Loucy (cell line): ENCODE measurements at regions not wholly inside any gene's neighbourhood (a gene's known extent, or its start where the extent isn't known, plus 50 kb on each side); places are given as distances from the start of the nearest gene placed in this dataset.

Experiments
- H2AFZ ChIP-seq: fragments of 200-600 bp; sonication (generic); 2 replicates; pipeline ENCODE4 v1.6.0; 2016; ENCODE audit warnings: antibody characterized with exemption, mild to moderate bottlenecking, low read length, moderate library complexity
- H3F3A ChIP-seq: fragments of 200-600 bp; 2 replicates; pipeline ENCODE4 v1.6.0; 2016; ENCODE audit warnings: antibody characterized with exemption, low read depth, mild to moderate bottlenecking
- H3K27me3 ChIP-seq: fragments of 200-600 bp; sonication (generic); 2 replicates; pipeline ENCODE4 v1.6.1; 2014; ENCODE audit warnings: low read length, mild to moderate bottlenecking; ENCODE audit not compliant: insufficient read depth, poor library complexity, severe bottlenecking
- H3K36me3 ChIP-seq: fragments of 200-600 bp; sonication (generic); 2 replicates; pipeline ENCODE4 v1.6.1; 2016; ENCODE audit warnings: low read length; ENCODE audit not compliant: insufficient read depth
- H3K4me1 ChIP-seq: fragments of 200-600 bp; sonication (generic); 2 replicates; pipeline ENCODE4 v1.5.1; 2014; ENCODE audit warnings: low read length, mild to moderate bottlenecking; ENCODE audit not compliant: insufficient read depth, poor library complexity, severe bottlenecking
- H3K4me2 ChIP-seq: fragments of 200-600 bp; sonication (generic); 2 replicates; pipeline ENCODE4 v1.6.0; 2014; ENCODE audit warnings: antibody characterized with exemption, low read length, low read depth, mild to moderate bottlenecking; ENCODE audit not compliant: poor library complexity, severe bottlenecking
- H3K4me3 ChIP-seq: fragments of 200-600 bp; sonication (generic); 2 replicates; pipeline ENCODE4 v1.5.1; 2014; ENCODE audit warnings: low read length, mild to moderate bottlenecking, mixed read lengths; ENCODE audit not compliant: poor library complexity, severe bottlenecking
- H3K79me2 ChIP-seq: fragments of 200-600 bp; sonication (generic); 2 replicates; pipeline ENCODE4 v1.6.1; 2014; ENCODE audit warnings: low read length; ENCODE audit not compliant: insufficient read depth
- H3K9ac ChIP-seq: fragments of 200-600 bp; sonication (generic); 2 replicates; pipeline ENCODE4 v1.6.0; 2014; ENCODE audit warnings: mild to moderate bottlenecking, low read depth, low read length, moderate library complexity; ENCODE audit not compliant: poor library complexity, severe bottlenecking
- H3K9me2 ChIP-seq: fragments of 200-600 bp; sonication (generic); replicated peaks from 2 replicates; pipeline ENCODE4 v1.6.1; 2016; ENCODE audit warnings: low read depth, low read length, mixed read lengths
- H3K9me3 ChIP-seq: fragments of 200-600 bp; sonication (generic); 2 replicates; pipeline ENCODE4 v1.6.1; 2014; ENCODE audit warnings: mild to moderate bottlenecking, antibody characterized with exemption, low read length, low read depth; ENCODE audit not compliant: insufficient read depth
- H4K20me1 ChIP-seq: fragments of 200-600 bp; sonication (generic); 2 replicates; pipeline ENCODE4 v1.6.0; 2014; ENCODE audit warnings: antibody characterized with exemption, low read length, mild to moderate bottlenecking; ENCODE audit not compliant: insufficient read depth, poor library complexity, severe bottlenecking
- EZH2phosphoT487 ChIP-seq: fragments of 200-600 bp; IDR thresholded peaks from 2 replicates; pipeline ENCODE4 v1.6.1; 2018; ENCODE audit warnings: antibody characterized with exemption, mild to moderate bottlenecking, moderate library complexity, borderline replicate concordance
- TF ChIP-seq, protein P1 (sequence below): fragments of 200-600 bp; sonication (generic); conservative IDR thresholded peaks from 2 replicates; pipeline ENCODE4 v1.5.1; 2014; ENCODE audit warnings: mild to moderate bottlenecking, antibody characterized with exemption, low read length

DNA sequence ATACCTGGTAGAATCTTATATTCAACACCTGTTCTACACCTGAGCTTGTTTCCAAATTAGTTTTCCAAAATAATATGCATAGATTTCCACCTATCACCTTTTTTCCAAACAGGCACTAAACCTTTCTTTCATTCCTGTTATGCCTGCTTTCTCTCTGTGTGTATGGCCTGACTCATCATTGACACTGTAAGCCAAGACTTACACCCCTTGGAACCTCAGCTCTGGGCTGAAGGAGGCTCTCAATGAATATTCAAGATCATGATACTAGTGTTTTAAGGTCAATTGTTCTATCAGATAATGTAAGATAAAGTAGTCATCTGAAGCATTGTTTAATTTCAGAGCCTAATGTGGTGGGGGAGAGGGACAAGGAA, 1193.3 kb downstream of the FLRT2 start:
- H4K20me1 ChIP-seq = no peaks in the 10 kb centered on the region
- H3K9me3 ChIP-seq = no peaks in the 10 kb centered on the region
- no peak for TF ChIP-seq EZH2phosphoT487
- TF ChIP-seq, protein P1, sequence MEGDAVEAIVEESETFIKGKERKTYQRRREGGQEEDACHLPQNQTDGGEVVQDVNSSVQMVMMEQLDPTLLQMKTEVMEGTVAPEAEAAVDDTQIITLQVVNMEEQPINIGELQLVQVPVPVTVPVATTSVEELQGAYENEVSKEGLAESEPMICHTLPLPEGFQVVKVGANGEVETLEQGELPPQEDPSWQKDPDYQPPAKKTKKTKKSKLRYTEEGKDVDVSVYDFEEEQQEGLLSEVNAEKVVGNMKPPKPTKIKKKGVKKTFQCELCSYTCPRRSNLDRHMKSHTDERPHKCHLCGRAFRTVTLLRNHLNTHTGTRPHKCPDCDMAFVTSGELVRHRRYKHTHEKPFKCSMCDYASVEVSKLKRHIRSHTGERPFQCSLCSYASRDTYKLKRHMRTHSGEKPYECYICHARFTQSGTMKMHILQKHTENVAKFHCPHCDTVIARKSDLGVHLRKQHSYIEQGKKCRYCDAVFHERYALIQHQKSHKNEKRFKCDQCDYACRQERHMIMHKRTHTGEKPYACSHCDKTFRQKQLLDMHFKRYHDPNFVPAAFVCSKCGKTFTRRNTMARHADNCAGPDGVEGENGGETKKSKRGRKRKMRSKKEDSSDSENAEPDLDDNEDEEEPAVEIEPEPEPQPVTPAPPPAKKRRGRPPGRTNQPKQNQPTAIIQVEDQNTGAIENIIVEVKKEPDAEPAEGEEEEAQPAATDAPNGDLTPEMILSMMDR = no peak
- H3K4me3 ChIP-seq = no peak overlapping the region
- no peaks in the 10 kb centered on the region for H3F3A ChIP-seq
- no peak overlapping the region for H3K9ac ChIP-seq
- no peaks in the 10 kb centered on the region for H3K27me3 ChIP-seq
- H3K36me3 ChIP-seq = no peaks in the 10 kb centered on the region
- no peak overlapping the region for H2AFZ ChIP-seq
- H3K9me2 ChIP-seq = no peaks in the 10 kb centered on the region
- H3K4me1 ChIP-seq = no peaks in the 10 kb centered on the region
- H3K4me2 ChIP-seq = no peak overlapping the region
- no peaks in the 10 kb centered on the region for H3K79me2 ChIP-seq

DNA sequence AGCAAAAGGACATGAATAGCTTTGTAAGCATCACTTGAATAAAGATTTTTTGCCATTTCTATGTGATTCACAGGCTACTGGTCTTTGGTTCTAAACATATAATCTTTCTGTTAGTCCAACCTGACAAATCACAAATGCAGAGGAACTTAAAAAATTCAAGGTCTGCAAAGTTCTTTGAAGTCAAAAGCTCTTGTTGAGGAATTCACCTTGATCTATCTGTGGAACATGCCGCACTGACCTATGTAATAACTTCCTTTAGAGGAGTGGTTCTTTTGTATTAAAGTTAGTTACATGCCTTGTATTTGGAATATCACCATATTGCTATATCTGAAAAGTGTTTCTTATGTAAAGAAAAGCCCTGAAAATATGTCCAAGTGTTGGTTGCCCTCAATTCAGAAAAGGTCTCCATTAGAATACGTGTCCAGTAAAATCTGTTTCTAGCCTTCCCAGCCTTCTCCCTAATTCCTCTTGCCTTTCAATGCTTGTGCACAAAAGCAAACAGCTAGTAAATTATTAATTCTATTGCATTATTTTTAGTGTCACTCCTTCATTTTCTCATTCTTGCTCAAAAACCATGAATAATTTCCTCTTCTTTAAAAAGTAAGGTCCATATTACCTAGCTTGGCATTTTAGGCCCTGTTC, 1192.8 kb downstream of the FLRT2 start:
- H3K4me3 ChIP-seq = no peak overlapping the region
- H2AFZ ChIP-seq = no peak overlapping the region
- H3K27me3 ChIP-seq = no peaks in the 10 kb centered on the region
- H3F3A ChIP-seq = no peaks in the 10 kb centered on the region
- no peaks in the 10 kb centered on the region for H3K79me2 ChIP-seq
- no peak for TF ChIP-seq EZH2phosphoT487
- TF ChIP-seq, protein P1 = no peak
- no peaks in the 10 kb centered on the region for H3K4me1 ChIP-seq
- no peaks in the 10 kb centered on the region for H3K9me2 ChIP-seq
- H3K9ac ChIP-seq = no peak overlapping the region
- H3K9me3 ChIP-seq = no peaks in the 10 kb centered on the region
- no peak overlapping the region for H3K4me2 ChIP-seq
- H3K36me3 ChIP-seq = no peaks in the 10 kb centered on the region
- no peaks in the 10 kb centered on the region for H4K20me1 ChIP-seq

DNA sequence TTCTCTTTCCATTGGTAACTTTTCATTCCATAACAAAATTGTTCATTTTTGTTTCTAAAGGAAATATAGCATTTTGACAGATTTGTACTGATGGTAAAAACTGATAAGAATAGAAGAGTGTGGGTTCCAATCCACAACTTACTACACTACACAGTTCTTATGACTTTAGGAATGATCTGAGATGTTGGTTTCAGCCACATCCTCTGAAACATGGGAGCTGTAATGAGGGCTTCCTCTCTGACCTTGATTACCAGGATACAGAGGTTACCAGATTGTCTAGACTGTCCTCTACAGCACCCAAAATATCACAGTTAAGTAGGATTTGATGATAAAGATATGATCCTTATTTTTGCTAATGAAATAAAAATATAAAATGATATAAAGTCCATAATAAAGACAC, 1184.6 kb downstream of the FLRT2 start:
- Histone ChIP-seq H3K36me3 (no peaks in the 10 kb centered on the region), H3K9me3 (no peaks in the 10 kb centered on the region), H3K27me3 (no peaks in the 10 kb centered on the region), H2AFZ (no peak overlapping the region), H3F3A (no peaks in the 10 kb centered on the region), H3K9me2 (no peaks in the 10 kb centered on the region), H3K79me2 (no peaks in the 10 kb centered on the region), H3K4me3 (no peak overlapping the region), H3K4me2 (no peak overlapping the region), H3K9ac (no peak overlapping the region), H3K4me1 (no peaks in the 10 kb centered on the region), H4K20me1 (no peaks in the 10 kb centered on the region)
- TF ChIP-seq EZH2phosphoT487 = no peak
- TF ChIP-seq, protein P1 = no peak
